NCI-H2029 (cell line): ENCODE measurements at regions not wholly inside any gene's neighbourhood (a gene's known extent, or its start where the extent isn't known, plus 50 kb on each side); places are given as distances from the start of the nearest gene placed in this dataset.

Experiments
- DNase-seq: peaks from one replicate; lab custom pipeline; 2025; lab: John Stamatoyannopoulos, UW

DNA sequence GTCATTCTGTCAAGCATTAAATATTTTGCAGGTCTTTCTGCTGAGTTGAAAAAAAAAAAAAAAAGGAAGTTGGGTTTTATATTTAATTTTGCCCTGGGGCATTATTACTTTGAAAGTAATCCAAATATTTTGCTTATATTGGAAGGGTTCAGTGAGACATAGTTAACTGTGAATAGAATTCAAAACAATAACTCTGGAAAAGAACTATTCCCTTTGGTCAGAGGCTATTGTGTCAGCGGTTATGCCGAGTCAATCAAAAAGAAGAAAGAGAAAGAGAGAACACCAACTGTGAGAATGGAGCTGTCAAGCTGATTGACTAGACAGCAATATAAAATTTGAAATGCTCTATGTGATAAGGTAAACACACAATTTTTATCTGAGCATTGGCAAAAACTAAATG is 761.7 kb downstream of the ADGRL2 start:
- DNase-seq = no peak

- DNase-seq = no peak
These were observed 759.8 kb downstream of the ADGRL2 start for GRCh38 chr1:82560566-82560965.

GRCh38 chr1:82555501-82555900 is 754.8 kb downstream of the ADGRL2 start:
- DNase-seq = no peak

GRCh38 chr1:82549841-82550240 is 749.1 kb downstream of the ADGRL2 start:
- DNase-seq = no peak

DNA sequence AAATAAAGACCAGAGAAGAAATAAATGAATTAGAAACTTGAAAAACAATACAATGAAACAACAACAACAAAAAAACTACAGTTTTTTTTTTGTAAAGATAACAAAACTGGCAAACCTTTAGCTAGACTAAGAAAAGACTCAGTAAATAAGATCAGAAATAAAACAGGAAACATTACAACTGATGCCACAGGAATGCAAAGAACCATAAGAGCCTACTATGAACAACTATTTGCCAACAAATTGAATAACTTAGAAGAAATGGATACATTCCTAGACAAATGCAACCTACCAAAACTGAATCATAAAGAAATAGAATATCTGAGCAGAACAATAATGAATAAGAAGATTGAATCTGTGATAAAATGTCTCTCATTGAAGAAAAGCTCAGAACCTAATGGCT is 742.0 kb downstream of the ADGRL2 start:
- DNase-seq = no peak

DNA sequence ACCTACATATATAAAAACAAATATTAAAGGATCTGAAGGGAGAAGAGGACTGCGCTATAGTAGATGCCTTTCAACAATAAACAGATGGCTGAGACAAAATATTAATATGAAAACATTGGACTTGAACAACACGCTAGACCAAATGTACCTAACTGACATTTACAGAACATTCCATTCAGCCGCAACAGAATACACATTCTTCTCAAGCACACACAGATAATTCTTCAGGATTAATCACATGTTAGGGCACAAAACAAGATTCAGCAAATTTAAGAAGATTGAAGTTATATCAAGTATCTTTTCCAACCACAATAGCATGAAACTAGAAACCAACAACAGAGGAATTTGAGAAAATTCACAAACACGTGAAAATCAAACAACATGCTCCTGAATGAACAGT is 741.4 kb downstream of the ADGRL2 start:
- no peak for DNase-seq

DNA sequence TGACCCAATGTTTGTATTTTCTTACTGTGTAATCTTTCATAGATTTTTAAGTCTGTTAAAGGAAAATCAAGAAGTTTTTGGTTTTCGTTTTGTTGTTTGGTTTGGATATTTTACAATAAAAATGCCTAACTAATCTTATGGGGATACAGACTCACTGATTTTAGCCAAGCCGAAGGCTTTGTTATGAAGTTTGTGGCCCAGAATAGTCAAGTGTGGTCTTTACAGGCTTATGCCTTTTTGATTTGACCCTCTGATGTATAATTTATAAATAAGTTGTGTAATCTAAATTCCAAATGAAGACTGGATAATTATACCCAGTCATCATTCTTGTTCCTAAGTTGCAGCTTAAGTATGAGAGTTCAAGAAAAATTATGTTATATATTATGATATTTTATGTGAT is 739.3 kb downstream of the ADGRL2 start:
- DNase-seq = no peak

DNA sequence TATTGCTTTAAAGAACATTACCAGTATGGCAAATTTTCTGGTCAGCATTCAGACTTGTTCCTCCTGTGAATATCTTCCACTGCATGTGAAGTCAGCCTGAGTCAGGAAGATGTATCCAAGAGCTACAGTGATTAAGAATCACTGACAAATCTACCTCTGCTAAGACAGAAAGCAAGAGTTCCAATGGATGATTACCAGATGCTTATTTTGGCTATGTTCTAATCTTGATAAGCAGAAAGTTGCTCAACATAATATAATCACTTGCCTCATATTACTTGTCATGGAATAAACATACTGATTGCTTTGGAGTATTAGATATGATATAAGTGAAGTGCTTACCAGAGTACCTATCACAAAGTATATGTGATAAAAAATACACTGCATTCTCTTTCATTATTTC is 738.1 kb downstream of the ADGRL2 start:
- no peak for DNase-seq

DNA sequence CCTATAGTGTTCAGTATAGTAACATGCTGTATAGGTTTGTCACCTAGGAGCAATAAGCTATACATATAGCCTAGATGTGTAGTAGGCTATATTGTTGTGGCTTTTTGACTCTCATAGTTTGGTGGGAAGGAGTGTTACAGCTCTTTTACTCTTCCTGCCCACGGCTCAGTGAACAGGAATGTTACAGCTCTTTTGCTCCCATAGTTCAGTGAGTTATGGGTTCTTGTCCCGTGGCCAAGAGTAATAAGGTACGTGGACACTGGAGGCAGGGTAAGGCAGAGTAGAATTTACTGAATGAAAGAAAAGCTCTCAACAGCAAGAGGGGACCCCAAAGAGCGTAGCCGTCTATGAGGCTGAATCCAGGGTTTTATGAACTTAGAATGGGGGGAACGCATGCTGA is 734.3 kb downstream of the ADGRL2 start:
- DNase-seq = no peak

GRCh38 chr1:82525378-82525777 is 724.6 kb downstream of the ADGRL2 start:
- DNase-seq = no peak

- DNase-seq = no peak
These were observed 719.9 kb downstream of the ADGRL2 start for GRCh38 chr1:82520611-82521010.

DNA sequence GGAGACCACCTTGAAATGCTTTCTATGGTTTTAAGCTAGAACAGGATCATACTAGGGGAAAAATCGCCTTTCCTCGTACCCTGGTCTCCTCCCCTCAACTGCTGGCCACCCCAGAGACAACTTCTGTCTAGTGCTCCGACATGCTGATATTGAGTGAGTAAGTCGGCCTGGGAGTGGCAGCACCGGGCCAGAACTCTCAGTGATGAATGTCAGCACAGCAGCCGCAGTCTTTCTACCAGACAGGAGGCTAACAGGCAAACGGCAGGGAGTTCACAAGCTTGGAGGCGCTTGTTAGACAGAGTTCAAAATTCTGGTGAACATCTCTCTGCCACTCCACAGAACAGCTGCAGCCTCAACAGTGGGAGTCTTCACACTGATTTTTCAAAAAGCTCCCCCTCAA is 716.9 kb downstream of the ADGRL2 start:
- no peak for DNase-seq

- DNase-seq = no peak
These were observed 714.9 kb downstream of the ADGRL2 start for GRCh38 chr1:82515650-82516049.

DNA sequence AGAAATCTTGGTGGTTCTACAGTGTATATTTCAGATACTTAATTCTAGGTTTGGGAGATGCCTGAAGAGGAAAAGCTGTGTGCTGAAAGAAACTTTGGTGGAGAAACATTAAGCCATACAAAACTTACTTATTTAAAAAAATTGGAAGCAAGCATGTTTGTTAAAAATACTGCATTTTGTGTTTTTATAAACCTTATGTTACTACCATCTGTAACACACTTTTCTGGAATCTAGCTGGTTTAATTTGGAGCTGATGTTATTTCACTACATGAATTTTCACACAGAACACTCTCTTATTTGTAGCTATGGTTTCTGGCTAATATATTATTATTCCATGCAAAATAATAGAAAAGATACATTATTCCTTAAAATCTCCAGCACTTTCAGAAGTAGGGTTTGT is 710.7 kb downstream of the ADGRL2 start:
- DNase-seq = no peak

DNA sequence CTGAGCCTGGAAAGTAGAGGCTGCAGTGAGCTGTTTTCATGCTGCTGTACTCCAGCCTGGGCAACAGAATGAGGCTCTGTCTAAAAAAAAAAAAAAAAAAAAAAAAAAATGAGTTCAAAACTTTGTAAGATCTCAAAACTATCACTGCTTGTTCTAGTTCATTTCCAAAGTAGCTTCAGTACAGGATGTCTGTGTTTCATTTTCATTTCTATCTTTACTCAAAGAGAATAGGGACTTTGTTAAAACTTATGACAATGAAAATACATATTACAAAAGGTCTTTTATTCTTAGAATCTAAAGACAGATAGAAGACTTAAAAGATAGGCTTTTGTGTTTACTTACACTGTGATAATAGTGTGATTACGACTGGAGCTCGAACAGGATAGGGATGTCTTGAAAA is 709.7 kb downstream of the ADGRL2 start:
- no peak for DNase-seq

- no peak for DNase-seq
These were observed 706.3 kb downstream of the ADGRL2 start for GRCh38 chr1:82507011-82507410.

- DNase-seq = no peak
These were observed 703.1 kb downstream of the ADGRL2 start for GRCh38 chr1:82503822-82504221.

DNA sequence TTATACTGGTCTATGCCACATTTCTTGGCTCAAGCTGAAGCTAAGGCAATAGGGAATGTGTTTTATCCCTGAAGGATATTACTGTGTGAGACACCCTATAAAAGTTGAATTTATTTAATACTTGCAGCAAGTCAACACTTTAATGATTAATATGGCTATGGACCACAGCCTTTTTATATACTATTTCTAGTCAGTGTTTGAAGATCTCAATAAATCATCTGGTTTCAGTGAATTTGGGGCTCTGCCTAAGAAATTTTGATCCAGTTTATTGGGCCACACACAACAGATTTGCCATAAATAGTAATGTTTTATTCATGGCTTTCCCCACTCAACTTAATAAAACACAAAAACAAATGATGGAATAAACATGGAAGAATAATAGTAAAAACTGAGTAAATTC is 698.3 kb downstream of the ADGRL2 start:
- no peak for DNase-seq

DNA sequence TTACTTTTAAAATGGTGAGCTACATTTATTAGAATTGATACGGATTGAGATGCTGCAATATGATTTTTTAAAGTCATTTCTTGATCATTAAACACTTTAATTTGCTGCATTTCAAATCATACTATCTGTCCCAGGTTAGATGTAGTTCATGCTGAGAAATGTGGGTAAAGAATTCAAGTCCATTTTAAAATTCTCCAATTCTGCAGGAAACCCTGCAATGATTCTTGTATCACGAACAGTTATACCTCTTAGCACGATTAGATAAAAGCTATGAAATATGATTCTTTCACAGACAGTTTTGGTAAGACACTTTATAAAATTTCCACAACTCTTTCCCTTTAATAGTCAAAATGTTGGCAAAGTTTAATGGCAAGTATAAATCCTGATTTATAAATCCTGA is 693.4 kb downstream of the ADGRL2 start:
- DNase-seq = no peak

DNA sequence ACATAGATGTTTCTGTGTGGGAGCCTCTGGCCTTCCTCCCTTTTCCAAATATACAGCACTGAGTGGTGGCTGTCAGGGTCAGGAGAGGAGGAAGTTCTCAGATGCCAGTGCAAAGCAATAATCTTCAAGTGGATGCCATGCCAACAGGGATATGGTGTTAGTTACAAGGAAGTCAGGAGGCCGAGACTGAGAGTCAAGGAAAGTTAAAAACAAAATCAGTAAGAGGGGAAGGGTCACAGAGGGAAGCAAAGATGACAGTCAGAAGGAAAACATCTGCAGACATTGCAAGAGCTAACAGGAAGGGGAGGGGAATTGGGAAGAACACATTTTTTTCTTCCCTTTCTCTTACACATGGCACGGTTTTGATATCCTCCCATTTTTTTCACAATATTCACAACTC is 691.4 kb downstream of the ADGRL2 start:
- peak; percentile 29 for DNase-seq

GRCh38 chr1:82491301-82492048 is 690.7 kb downstream of the ADGRL2 start:
- no peak for DNase-seq

DNA sequence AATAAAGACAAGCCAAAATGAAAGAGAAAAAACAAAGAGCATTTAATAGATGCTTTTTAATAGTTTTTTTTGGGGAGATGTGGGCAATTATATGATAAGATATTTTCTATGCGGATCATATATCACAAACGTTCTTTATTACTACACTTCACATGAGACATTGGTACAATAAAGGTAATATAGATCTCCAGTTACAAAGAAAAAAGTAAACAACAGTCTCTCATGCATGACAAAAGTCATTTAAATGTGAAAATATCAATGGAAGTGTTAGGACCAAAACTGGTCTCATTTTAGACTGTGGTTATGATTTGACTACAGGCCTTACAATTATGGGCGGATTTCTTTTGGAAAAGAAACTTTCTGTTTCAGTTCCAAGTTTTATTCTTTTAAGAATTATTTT is 687.0 kb downstream of the ADGRL2 start:
- no peak for DNase-seq

- DNase-seq = no peak
These were observed 686.2 kb downstream of the ADGRL2 start for GRCh38 chr1:82486969-82487368.

DNA sequence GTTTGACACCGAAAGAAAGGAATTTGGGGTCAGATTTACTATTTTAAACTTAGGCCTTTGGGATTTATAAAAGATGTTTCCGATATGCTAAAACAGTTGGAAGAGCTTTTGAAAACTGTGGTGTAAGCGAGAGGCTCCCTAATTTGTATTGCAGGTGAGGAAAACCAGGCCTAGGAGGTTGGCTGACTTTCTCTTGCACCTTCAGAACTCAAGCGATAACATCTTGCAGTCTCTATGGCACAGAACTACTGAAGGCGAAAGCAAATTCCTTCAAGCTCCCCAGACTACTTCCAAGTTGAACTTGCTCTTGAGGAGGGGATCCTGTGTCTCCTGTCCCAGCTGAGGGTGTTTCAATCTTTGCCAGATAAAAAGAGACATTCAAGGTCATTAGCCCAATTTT is 685.7 kb downstream of the ADGRL2 start:
- DNase-seq = no peak
